ENCODE measurements at regions not wholly inside any gene's neighbourhood (a gene's known extent, or its start where the extent isn't known, plus 50 kb on each side); places are given as distances from the start of the nearest gene placed in this dataset.

DNA sequence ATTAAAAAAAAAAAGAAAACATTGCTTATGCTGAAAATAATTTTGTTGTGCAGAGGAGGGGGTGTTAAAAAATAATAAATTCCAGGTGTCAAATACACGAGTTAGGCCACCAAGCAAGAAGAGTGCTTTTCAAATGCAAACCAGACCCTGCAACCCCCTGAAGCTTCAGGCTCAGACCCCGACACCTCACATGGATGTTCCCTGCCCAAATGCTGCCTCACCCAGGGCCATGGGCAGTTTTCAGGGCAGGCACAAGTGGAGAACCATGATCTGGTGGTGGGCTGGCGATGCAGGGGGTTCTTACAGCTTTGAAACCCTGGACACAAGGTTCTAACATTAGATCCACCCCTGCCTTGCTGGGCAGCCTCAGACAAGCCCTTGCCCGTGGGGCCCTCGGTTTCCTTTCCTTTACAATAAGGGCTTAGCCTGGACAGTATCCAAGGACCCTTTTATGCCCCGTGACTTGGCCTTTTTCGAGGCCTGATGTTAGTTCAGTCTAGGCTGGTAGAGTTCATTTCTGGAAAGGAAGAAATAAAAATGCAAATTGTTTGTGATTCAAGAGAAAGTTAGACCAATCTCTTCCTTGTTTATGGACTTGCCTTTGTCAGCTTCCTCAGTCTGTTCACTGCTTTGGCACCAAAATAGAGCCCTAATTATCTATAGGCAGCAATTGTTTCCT is 168.7 kb downstream of the DDX1 start (continued):
- TF ChIP-seq, protein P1, sequence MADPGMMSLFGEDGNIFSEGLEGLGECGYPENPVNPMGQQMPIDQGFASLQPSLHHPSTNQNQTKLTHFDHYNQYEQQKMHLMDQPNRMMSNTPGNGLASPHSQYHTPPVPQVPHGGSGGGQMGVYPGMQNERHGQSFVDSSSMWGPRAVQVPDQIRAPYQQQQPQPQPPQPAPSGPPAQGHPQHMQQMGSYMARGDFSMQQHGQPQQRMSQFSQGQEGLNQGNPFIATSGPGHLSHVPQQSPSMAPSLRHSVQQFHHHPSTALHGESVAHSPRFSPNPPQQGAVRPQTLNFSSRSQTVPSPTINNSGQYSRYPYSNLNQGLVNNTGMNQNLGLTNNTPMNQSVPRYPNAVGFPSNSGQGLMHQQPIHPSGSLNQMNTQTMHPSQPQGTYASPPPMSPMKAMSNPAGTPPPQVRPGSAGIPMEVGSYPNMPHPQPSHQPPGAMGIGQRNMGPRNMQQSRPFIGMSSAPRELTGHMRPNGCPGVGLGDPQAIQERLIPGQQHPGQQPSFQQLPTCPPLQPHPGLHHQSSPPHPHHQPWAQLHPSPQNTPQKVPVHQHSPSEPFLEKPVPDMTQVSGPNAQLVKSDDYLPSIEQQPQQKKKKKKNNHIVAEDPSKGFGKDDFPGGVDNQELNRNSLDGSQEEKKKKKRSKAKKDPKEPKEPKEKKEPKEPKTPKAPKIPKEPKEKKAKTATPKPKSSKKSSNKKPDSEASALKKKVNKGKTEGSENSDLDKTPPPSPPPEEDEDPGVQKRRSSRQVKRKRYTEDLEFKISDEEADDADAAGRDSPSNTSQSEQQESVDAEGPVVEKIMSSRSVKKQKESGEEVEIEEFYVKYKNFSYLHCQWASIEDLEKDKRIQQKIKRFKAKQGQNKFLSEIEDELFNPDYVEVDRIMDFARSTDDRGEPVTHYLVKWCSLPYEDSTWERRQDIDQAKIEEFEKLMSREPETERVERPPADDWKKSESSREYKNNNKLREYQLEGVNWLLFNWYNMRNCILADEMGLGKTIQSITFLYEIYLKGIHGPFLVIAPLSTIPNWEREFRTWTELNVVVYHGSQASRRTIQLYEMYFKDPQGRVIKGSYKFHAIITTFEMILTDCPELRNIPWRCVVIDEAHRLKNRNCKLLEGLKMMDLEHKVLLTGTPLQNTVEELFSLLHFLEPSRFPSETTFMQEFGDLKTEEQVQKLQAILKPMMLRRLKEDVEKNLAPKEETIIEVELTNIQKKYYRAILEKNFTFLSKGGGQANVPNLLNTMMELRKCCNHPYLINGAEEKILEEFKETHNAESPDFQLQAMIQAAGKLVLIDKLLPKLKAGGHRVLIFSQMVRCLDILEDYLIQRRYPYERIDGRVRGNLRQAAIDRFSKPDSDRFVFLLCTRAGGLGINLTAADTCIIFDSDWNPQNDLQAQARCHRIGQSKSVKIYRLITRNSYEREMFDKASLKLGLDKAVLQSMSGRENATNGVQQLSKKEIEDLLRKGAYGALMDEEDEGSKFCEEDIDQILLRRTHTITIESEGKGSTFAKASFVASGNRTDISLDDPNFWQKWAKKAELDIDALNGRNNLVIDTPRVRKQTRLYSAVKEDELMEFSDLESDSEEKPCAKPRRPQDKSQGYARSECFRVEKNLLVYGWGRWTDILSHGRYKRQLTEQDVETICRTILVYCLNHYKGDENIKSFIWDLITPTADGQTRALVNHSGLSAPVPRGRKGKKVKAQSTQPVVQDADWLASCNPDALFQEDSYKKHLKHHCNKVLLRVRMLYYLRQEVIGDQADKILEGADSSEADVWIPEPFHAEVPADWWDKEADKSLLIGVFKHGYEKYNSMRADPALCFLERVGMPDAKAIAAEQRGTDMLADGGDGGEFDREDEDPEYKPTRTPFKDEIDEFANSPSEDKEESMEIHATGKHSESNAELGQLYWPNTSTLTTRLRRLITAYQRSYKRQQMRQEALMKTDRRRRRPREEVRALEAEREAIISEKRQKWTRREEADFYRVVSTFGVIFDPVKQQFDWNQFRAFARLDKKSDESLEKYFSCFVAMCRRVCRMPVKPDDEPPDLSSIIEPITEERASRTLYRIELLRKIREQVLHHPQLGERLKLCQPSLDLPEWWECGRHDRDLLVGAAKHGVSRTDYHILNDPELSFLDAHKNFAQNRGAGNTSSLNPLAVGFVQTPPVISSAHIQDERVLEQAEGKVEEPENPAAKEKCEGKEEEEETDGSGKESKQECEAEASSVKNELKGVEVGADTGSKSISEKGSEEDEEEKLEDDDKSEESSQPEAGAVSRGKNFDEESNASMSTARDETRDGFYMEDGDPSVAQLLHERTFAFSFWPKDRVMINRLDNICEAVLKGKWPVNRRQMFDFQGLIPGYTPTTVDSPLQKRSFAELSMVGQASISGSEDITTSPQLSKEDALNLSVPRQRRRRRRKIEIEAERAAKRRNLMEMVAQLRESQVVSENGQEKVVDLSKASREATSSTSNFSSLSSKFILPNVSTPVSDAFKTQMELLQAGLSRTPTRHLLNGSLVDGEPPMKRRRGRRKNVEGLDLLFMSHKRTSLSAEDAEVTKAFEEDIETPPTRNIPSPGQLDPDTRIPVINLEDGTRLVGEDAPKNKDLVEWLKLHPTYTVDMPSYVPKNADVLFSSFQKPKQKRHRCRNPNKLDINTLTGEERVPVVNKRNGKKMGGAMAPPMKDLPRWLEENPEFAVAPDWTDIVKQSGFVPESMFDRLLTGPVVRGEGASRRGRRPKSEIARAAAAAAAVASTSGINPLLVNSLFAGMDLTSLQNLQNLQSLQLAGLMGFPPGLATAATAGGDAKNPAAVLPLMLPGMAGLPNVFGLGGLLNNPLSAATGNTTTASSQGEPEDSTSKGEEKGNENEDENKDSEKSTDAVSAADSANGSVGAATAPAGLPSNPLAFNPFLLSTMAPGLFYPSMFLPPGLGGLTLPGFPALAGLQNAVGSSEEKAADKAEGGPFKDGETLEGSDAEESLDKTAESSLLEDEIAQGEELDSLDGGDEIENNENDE (IDR thresholded peaks at IDR 0.05; ENCODE audit: insufficient replicate concordance, low read length): no peak
- TF ChIP-seq FOSL1 (IDR thresholded peaks at IDR 0.05; ENCODE audit: insufficient read depth, low read depth, low read length) (no peak), RAD21 (IDR thresholded peaks at IDR 0.05 in 1 of 2, conservative IDR thresholded peaks at IDR 0.05 in 1 of 2; ENCODE audit: low read depth in 2 of 2, low read length in 2 of 2) (no peak), CBX8 (IDR thresholded peaks at IDR 0.05; ENCODE audit: borderline replicate concordance, low read depth, low read length) (no peak), BRCA1 (IDR thresholded peaks at IDR 0.05; ENCODE audit: low read depth, low read length) (no peak), NANOG (IDR thresholded peaks at IDR 0.05; ENCODE audit: insufficient read depth, low read depth, low read length, poor library complexity, severe bottlenecking) (no peak), TCF12 (IDR thresholded peaks at IDR 0.05; ENCODE audit: low read depth, low read length) (no peak), NRF1 (IDR thresholded peaks at IDR 0.05; ENCODE audit: low read depth, low read length) (no peak)
- TF ChIP-seq, protein P2, sequence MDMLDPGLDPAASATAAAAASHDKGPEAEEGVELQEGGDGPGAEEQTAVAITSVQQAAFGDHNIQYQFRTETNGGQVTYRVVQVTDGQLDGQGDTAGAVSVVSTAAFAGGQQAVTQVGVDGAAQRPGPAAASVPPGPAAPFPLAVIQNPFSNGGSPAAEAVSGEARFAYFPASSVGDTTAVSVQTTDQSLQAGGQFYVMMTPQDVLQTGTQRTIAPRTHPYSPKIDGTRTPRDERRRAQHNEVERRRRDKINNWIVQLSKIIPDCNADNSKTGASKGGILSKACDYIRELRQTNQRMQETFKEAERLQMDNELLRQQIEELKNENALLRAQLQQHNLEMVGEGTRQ (IDR thresholded peaks at IDR 0.05; ENCODE audit: low read length): no peak
